ENCODE measurements at regions not wholly inside any gene's neighbourhood (a gene's known extent, or its start where the extent isn't known, plus 50 kb on each side); places are given as distances from the start of the nearest gene placed in this dataset.

DNA sequence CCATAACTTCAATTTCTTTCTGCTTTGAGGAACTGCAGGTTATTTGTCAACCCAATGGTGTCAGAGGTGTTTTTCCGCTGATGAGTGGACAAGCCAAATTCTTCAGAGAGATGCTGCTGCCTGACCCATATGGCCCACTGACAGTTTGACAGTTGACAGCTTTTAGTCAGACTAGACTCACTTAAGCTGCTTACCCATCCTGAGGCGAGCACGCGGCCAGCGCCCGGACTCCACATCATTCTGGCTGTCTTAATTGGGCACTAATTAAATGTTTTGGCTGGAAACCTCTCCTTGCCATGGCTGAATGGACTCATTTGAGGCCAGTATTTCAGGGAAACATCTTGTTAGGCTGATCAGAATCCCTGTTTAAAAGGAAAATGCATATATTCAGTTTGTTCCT lies 316.1 kb upstream of the FANCL start:
- FAIRE-seq: no peak

GRCh38 chr2:58553937-58554336 lies 312.8 kb upstream of the FANCL start:
- no peak for FAIRE-seq

GRCh38 chr2:58553522-58553921 lies 312.4 kb upstream of the FANCL start:
- FAIRE-seq: no peak

- FAIRE-seq: no peak
Measured at GRCh38 chr2:58545300-58546280, 304.5 kb upstream of the FANCL start.

GRCh38 chr2:58543442-58543841 lies 302.3 kb upstream of the FANCL start:
- no peak for FAIRE-seq

- FAIRE-seq: no peak
Measured at GRCh38 chr2:58541511-58541910, 300.4 kb upstream of the FANCL start.

GRCh38 chr2:58540681-58541080 lies 299.6 kb upstream of the FANCL start:
- FAIRE-seq: no peak

- FAIRE-seq: no peak
Measured at GRCh38 chr2:58539973-58540372, 298.8 kb upstream of the FANCL start.

DNA sequence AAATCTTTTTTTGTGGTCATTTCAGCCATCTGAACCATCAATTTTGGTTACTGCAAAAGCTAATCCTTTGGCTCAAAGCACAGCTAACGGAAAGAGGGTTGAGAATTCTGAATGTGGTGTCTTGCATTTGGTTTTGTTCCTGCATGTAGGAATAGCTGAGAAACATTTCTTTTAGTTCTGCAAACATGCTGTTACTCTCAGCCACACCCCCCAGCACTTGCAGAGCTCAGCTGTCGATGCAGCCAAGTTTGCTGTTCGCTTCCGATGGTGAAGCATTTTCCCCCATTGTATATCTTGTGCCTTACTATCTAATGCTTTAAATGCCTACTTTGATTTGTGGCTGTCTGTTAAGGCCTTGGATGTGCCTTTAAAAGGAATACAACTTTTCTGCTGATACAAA lies 294.9 kb upstream of the FANCL start:
- FAIRE-seq: no peak

DNA sequence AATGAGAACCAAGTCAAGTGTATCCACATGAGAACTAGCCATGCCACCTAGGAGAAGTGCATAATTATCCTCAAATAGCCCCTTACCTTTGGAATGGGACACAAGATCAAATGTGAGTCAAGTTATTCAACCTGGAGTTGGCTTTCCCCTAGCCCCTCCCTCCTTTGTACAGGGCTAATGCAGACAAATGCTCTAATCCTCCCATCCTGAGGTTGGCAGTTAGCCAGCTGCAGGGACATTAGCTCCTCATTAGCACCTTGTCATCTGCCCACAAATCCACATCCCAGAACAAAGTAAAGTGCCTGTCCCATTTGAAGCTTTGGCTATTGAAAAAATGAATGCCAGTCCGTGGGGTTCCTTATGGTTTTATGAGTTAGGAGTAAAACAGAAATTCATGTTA lies 294.1 kb upstream of the FANCL start:
- FAIRE-seq: no peak

DNA sequence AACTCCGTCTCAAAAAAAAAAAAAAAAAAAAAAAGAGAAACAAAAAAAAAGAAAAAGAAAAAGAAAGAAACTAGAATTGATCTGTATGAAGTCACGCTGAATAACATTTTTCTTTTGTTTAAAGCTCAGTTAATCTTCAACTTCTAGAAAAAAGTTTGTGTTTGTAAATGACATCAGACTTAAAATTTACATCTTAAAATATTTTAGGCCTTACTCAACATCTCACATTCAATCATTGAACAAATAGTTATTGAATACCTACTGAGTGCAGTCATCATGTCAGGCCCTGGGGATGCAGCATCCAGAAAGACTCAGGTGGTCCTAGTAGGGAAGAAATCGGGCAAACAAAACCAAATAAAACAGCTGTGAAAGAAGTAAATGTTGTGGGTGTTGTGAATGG lies 292.3 kb upstream of the FANCL start:
- FAIRE-seq: no peak

GRCh38 chr2:58532641-58533040 lies 291.5 kb upstream of the FANCL start:
- no peak for FAIRE-seq

DNA sequence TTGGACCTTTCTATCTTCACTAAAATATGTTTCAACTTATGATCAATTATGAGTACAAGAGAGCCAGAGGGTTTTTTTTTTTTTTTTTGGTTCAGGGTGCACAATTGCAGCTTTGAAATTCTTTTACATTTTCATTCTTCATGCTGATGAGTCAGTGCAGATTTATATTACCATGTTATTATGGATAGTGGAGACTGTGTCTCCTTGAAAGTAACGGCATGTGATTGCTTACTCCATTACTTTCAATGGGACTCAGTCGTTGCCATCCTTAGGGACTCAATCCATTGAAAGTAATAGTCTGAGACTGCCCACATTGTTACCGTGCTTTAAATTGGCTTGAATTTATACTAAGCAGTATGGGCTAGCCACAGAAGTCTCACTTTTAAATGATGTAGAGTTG lies 286.5 kb upstream of the FANCL start:
- FAIRE-seq: no peak

DNA sequence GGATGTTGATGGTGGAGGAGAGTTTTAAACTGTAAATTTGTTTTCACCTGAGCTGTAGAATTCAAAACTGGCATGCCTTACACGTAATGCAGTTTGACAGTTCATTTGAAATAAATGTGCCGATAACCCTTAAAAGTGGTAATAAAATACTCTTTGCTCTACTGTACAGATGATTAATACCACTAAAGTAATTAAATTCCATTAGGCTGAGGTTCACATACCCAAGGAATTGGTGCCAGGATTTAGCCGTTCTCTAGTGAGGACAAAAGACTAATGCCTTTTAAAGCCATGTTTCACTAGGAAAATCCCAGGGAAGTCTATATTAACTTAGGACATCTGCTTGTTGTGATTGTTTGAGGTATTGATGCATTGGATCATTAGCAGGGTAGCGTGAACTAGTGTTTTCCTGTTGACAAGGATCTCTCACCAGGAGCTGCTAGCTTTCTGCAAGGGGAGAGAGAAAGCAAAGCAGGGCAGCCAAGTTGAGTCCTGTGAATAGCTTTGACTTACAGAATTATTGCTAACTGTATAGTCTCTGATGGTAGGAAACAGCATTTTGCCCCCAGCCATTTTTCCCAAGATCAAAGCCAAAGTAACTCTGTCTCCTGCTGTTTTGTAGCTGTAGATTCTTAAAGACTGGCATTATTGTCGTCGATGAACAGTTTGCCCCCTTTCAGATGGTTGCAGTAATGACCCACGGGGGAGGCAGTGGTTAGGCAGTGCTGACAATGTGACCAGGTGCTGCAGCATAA lies 280.9 kb upstream of the FANCL start:
- no peak for FAIRE-seq

DNA sequence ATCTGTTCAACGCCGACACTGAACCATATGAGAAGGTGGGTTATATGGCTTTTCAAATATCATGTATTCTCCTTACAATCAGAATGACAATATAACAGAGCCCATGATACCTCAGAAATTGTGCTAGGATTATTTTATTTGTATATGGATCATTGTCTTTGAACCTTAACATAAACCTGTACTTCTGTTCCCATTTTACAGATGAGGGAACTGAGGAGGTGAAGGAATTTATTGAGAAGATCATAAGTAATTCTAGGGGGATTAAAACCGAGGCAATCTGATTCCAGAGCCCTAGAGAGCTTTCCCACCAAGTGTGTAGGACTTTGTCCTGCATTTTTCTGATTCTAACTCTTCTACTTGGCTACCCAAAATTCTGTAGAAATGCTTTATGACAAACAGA lies 279.8 kb upstream of the FANCL start:
- no peak for FAIRE-seq

- no peak for FAIRE-seq
Measured at GRCh38 chr2:58517881-58518280, 276.8 kb upstream of the FANCL start.

DNA sequence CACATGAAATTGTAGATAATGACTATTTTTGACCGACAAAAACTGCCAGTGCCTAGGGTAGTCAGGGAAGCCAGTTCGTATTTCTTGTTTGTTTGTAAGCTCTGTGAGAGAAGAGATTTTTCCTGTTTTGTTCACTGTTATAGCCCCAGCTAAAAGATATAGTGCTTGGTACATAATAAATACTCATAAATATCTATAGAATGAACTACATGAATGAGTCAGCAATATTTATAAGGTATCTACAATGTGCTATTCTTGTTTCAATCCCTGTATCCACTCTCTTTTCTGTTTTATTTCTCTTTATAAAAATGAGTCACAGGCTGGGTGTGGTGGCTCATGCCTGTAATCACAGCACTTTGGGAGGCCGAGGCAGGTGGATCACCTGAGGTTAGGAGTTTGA lies 275.6 kb upstream of the FANCL start:
- FAIRE-seq: no peak

- no peak for FAIRE-seq
Measured at GRCh38 chr2:58515827-58516573, 274.9 kb upstream of the FANCL start.

GRCh38 chr2:58514252-58514651 lies 273.1 kb upstream of the FANCL start:
- no peak for FAIRE-seq

DNA sequence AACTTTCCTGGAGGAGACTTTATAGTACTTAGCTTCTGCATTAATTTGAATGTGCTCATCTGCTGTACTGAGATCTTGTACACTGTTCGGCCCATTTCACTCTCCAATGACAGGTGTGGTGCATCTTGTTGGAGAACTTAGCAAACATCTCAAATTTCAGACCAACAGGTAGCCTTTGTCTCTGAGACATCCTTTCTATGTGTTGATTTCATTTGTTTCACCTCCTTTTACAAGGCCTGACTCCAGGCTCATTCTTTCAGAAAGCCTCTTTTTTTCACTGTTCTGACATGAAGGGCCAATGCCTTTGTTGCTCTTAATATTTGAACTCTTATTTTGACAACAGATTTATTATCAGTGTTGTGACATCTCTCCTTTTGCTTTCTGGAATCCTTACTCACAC lies 271.8 kb upstream of the FANCL start:
- no peak for FAIRE-seq

- no peak for FAIRE-seq
Measured at GRCh38 chr2:58508006-58508405, 266.9 kb upstream of the FANCL start.

DNA sequence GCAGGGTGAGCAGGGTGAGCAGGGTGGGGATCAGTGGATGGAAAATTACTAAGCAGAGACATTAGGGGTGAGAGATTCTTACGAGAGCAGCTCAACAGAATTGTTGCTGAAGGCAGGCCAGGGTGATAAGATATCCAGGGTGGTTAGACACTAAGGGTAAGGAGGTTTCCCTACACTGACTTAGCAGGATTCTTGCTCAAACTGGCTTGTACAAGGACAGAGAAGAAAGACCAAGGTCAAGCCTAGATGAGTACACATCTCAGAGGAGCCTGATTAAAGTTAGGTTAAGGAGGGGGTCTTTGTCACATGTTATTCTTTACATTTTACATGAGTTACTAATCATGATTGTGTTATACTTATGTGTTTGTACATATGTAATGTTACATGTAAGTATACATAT lies 262.8 kb upstream of the FANCL start:
- no peak for FAIRE-seq

GRCh38 chr2:58502931-58503330 lies 261.8 kb upstream of the FANCL start:
- FAIRE-seq: no peak

All from islet of Langerhans (tissue), 1 donor.